OCI-M2 (cell line): ENCODE measurements at regions not wholly inside any gene's neighbourhood (a gene's known extent, or its start where the extent isn't known, plus 50 kb on each side); places are given as distances from the start of the nearest gene placed in this dataset.

Experiments
- DNase-seq: peaks from one replicate; lab custom pipeline; 2025; ENCODE audit not compliant: unreplicated experiment; lab: John Stamatoyannopoulos, UW

DNA sequence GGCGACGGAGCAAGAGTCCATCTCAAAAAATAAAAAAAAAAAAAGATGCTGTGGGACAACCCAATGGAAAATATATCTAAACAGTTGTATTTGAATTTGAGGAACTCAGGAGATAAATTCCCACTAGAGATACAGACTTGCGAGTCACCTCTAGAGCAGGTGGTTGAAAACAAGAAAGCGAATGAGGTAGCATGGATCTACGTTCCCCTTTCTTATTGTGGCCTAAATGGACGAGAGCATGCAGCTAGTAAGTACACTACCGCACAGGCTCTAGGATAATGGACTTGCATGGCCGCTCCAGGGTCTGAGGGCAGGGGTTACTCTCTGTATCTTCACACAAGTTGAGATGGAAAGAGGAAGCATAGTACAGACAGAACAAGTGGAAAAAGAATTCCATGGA is 63.5 kb upstream of the TGFBR2 start:
- DNase-seq, result no peak

DNA sequence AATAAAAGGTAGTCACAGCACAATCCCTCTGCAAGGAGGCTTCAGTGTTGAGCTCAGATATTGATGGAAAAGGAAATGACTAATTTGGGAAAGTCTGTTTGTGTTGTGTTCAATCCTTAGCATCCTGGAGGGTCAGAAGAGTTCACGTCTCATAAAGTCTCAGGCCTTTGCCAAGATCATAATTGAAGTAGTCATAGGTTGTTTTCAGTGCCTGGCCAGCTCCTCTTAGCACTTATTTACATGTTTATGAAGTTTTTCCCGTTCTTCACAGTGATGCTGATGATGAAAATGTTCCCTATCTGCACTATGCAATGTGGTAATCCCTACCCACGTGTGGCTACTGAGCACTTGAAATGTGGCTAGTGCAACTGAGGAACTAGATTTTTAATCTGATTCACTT is 61.6 kb upstream of the TGFBR2 start:
- no peak for DNase-seq

DNA sequence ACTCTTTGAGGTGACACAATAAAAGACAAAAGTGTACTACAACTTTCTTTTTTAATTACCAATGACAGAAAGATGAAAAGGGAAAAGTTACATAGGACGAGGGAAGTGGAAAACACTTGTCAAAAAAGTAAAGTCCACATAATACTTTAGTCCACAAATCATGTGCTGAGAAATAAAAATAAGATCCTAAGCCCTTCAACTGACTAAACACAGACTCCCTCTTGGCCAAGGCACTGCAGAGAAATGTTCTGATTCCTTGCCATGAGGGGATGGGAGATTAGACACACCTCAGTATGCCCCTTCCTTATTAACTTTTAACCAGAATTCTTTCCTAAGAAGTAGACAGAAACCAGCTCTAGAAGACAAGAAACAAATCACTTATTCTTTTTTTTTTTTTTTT is 59.5 kb upstream of the TGFBR2 start:
- no peak for DNase-seq

DNA sequence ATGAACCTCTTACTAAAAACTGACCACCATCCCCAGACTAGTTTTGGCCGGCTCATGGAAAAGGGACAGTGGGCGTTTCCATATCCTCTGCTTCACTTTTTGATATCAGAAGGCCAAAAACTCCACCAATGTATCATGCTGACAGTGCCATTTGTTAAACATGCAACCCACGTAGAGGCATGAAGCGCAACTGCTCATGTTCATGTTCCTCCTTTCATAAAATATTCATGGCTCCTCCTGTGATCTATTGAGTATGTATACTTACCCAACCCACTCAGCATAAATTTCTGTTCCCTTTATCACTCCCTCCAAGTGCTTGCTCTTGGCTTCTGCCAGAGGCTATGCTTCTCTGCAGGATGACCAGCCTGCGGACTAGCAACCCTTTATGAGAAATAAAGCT is 58.7 kb upstream of the TGFBR2 start:
- DNase-seq, result no peak

DNA sequence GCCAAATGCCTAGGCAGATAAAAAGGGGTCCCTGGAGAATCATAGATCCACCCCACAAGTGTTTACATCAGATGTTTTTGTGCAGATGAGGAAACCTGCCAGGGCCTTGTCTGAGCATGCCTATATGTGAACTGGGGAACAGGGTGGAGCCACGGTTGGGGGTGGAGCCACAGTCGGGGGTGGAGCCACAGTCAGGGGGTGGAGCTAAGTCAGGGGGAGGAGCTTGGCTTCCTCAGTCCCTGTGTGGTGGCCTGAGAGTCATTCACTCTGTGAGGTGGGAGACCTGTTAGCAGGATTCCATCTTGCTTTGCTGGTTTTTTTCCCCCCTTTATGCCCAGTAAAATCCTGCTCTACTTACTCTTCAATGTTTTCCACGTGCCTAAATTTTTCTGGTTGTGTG is 57.8 kb upstream of the TGFBR2 start:
- no peak for DNase-seq

DNA sequence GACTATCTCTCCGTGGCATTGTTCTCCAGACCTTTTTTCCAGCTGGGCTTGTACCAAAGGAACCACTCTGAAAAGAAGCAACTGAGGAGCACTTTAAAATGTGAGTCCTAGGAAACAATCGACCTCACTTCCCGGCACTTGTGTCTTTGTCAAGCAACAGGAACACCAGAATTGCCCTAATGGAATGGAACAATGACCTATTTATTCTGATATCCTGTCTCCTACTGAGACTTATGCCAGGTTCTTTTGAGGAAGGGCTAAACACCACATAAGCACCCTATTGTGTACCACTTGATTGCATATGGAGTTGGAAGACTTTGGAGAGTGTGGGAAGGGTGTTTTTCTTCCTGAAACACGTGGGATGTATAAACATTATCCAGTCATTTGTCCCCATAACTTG is 56.8 kb upstream of the TGFBR2 start:
- DNase-seq, result no peak

DNA sequence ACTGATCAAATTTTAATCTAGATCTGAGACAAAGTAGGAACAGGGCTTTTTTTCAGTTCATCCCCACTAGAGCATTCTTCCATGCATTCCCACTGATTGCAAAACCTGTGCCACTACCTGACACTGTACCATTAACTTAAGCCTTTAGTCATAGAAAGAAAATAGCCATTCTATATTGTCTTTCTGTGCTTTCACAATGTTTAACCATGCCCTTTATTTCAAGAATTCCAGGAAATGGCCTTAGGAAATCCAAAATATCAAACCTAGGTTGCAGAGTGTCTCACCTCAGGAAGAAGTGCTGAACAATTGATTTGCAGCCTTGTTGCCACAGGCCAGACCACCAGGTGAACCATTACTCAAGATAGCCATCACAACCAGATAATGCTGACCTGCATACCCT is 56.2 kb upstream of the TGFBR2 start:
- no peak for DNase-seq

DNA sequence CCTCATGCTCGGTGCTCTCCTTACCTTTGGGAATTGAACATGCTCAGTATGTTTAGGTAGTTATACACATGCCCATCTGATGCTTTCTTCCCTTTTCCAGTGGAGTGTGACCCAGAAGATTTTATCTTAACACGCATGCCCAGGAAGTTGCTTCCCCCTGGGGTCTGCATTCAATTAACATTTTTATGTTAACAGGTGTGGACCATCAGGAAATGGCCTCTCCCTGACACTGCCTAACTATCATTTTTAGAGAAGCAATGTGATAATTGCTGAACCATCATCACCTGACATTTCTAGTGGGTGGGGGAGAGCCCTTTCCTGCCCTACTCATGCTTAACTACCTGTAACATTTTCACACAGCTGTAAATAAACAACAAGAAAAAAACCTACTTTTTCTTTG is 55.1 kb upstream of the TGFBR2 start:
- DNase-seq, result no peak

DNA sequence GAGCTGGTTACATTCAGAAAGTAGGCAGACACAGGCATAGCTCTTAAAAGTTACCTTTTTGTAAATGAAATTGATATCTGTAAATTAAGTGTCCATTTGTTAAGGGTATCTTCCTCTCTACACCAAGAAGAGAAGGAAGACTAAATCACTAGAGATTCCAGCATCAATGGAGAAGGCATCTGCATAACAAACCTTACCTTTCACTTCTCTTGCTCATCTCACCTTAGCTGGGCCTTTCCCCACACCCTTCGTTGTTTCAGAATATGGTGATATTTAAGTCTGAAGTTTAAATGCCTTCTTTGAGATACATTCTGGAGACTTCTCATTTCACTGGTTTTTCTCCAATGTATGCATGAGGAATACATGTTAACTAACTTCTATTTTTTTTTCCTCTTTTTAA is 54.5 kb upstream of the TGFBR2 start:
- DNase-seq, result no peak

DNA sequence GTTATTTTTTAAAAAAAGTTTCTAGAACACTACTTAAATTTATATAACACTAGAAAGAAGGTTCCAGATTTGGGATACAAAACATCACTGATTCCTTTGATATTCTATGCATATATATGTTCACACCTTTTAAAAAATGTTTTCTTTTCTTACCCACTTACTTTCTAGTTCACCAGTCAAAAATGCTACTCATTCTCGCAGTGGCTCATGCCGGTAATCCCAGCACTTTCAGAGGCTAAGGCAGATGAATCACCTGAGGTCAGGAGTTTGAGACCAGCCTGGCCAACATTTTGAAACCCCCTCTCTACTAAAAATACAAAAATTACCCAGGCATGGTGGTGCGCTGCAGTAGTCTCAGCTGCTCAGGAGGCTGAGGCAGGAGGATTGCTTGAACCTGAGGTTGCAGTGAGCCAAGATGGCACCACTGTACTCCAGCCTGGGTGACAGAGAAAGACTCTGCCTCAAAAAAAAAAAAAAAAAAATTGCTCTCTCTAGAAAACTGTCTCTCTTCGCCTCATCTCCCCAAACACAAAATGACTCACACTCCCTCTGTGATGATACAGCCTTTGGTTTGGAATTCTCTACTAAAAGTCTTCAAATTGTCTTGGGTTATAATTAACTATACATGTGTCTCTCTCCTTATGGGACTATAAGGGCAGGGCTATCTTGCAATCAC is 52.6 kb upstream of the TGFBR2 start:
- no peak for DNase-seq

DNA sequence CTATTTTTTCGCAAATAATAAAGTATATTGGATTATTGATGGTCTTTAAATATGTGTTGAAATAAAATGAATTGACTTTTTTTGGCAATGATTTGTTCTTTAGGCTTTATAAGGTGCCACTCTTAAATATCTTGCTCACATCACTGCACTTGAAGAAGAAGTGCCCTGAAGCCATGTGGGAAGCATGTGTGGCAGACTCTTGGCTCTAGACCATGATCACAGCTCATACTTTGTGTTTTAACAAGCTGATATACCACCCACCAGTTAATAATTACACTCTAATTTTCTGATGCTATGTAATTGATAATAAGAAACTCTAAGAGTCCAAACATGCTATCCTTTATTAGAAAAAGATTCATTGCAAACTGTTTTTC is 52.1 kb upstream of the TGFBR2 start:
- no peak for DNase-seq

DNA sequence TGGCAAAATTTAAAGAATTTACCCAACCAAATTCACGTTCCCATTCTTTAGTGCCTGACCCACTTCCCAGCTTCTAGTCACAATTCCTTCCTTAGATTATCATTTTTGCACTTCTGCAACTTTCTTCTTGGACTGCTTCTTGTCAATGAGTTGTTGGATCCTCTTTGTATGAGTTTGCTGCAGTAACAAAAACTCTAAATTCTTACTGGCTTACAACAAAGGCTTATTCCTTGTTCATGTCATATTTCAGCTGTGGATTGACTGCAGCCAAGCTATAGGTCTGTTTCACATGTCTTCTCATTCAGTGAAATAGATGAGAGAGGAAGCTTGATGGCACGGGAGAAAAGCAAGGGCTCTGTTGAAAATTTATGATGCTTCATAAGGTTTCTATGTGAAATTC is 50.4 kb upstream of the TGFBR2 start:
- DNase-seq, result no peak
